ENCODE measurements at regions not wholly inside any gene's neighbourhood (a gene's known extent, or its start where the extent isn't known, plus 50 kb on each side); places are given as distances from the start of the nearest gene placed in this dataset.

DNA sequence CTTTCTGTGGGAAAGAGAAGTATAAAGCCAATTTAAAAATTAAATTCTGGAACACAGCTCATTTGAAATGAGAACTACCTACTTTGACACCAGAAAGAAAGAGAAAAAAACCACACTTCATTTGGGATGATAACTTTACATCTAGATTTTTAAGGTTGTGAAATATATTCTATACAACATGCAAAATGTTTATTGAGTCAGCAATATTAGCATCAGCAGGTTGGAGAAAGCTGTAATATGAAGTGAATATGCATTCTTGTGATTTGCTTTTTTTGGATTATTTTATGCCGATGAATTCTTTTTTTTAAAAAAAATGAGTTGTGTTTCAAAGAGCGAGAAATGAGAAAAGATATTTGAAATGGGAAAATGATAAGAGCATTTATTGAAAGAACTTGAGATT is 307.0 kb upstream of the DPPA4 start:
- ChIA-PET CTCF (no interaction called here), POLR2A (no interaction called here)
- no CpG with 5 or more reads among the region's 2 CpGs for WGBS (ENCODE audit: insufficient coverage)
- no peaks in the 10 kb centered on the region for H3K36me3 ChIP-seq (ENCODE audit: control insufficient read depth in 2 of 2, extremely low read depth in 1 of 2, insufficient read depth in 1 of 2, low read length in 1 of 2)
- H3K27me3 ChIP-seq (replicated peaks in 1 of 2; ENCODE audit: control insufficient read depth in 2 of 2, extremely low read depth in 1 of 2, insufficient read depth in 2 of 2, low read length in 1 of 2), result peaks cover 0 to 4% of the 10 kb centered on the region in 2 experiments
- DNase-seq (no peak), ATAC-seq (replicated peaks in 1 of 4) (no peak)
- no peaks in the 10 kb centered on the region for H3K4me1 Mint-ChIP-seq
- peaks cover 3% of the 10 kb centered on the region for H3K36me3 Mint-ChIP-seq
- H3K4me3 ChIP-seq (ENCODE audit: control insufficient read depth in 1 of 2, extremely low read depth in 1 of 2, low read length in 1 of 2), result no peak overlapping the region
- H3K27ac Mint-ChIP-seq, result no peak overlapping the region
- no peak overlapping the region for H3K4me3 Mint-ChIP-seq
- no peak overlapping the region for H3K27ac ChIP-seq (ENCODE audit: low read length)
- no peaks in the 10 kb centered on the region for H3K9me3 ChIP-seq
- no peaks in the 10 kb centered on the region for H3K4me1 ChIP-seq (ENCODE audit: control insufficient read depth in 1 of 2, extremely low read depth in 1 of 2, insufficient read depth in 2 of 2, low read length in 2 of 2)
- H3K9me3 Mint-ChIP-seq, result peaks cover 0 to 4% (median 0%) of the 10 kb centered on the region in 3 donors
- peaks cover 2 to 3% of the 10 kb centered on the region in 2 donors for H3K27me3 Mint-ChIP-seq

DNA sequence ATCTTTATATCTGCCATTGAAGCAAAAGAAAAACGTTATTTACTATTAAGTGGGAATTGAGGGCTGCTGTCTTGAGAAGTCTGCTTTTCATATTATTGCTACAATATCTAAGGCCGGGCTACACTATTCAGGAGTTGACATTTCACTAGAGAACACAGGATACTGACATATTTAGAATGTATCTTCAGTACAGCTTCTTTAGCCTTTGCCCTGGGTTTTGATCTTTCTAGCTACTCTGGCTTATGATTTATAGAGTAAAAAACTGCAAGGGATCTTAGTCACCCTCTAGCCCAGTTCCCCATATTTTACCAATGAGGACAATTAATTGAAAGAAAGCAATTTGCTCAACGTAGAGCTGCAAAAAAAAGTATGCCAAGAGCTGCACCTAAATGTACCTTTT is 307.4 kb upstream of the DPPA4 start:
- Histone ChIP-seq H3K9me3 (no peaks in the 10 kb centered on the region), H3K4me3 (ENCODE audit: control insufficient read depth in 1 of 2, extremely low read depth in 1 of 2, low read length in 1 of 2) (no peak overlapping the region), H3K27ac (ENCODE audit: low read length) (no peak overlapping the region), H3K36me3 (ENCODE audit: control insufficient read depth in 2 of 2, extremely low read depth in 1 of 2, insufficient read depth in 1 of 2, low read length in 1 of 2) (no peaks in the 10 kb centered on the region), H3K27me3 (replicated peaks in 1 of 2; ENCODE audit: control insufficient read depth in 2 of 2, extremely low read depth in 1 of 2, insufficient read depth in 2 of 2, low read length in 1 of 2) (peaks cover 0 to 4% of the 10 kb centered on the region in 2 experiments), H3K4me1 (ENCODE audit: control insufficient read depth in 1 of 2, extremely low read depth in 1 of 2, insufficient read depth in 2 of 2, low read length in 2 of 2) (no peaks in the 10 kb centered on the region)
- peaks cover 3% of the 10 kb centered on the region for H3K36me3 Mint-ChIP-seq
- DNase-seq (no peak), ATAC-seq (replicated peaks in 1 of 4) (no peak)
- H3K4me1 Mint-ChIP-seq, result no peaks in the 10 kb centered on the region
- no peak overlapping the region for H3K27ac Mint-ChIP-seq
- ChIA-PET CTCF (no interaction called here), POLR2A (no interaction called here)
- H3K27me3 Mint-ChIP-seq, result peaks cover 2 to 3% of the 10 kb centered on the region in 2 donors
- no CpG with 5 or more reads among the region's 3 CpGs for WGBS (ENCODE audit: insufficient coverage)
- H3K4me3 Mint-ChIP-seq, result no peak overlapping the region
- peaks cover 0 to 4% (median 0%) of the 10 kb centered on the region in 3 donors for H3K9me3 Mint-ChIP-seq

GRCh38 chr3:109648027-109648426 is 310.7 kb upstream of the DPPA4 start:
- no peaks in the 10 kb centered on the region for H3K4me1 ChIP-seq (ENCODE audit: control insufficient read depth in 1 of 2, extremely low read depth in 1 of 2, insufficient read depth in 2 of 2, low read length in 2 of 2)
- H3K36me3 Mint-ChIP-seq, result peaks cover 7% of the 10 kb centered on the region
- no peaks in the 10 kb centered on the region for H3K9me3 ChIP-seq
- 70% methylated on average over 2 of the region's 6 CpGs for WGBS (ENCODE audit: insufficient coverage)
- ATAC-seq (replicated peaks in 1 of 4) (no peak), DNase-seq (no peak)
- H3K27me3 ChIP-seq (replicated peaks in 1 of 2; ENCODE audit: control insufficient read depth in 2 of 2, extremely low read depth in 1 of 2, insufficient read depth in 2 of 2, low read length in 1 of 2), result peaks cover 0 to 4% of the 10 kb centered on the region in 2 experiments
- no peak overlapping the region for H3K4me3 Mint-ChIP-seq
- CTCF ChIA-PET, result no interaction called here
- no peaks in the 10 kb centered on the region for H3K27me3 Mint-ChIP-seq
- no peak overlapping the region for H3K27ac ChIP-seq (ENCODE audit: low read length)
- no peaks in the 10 kb centered on the region for H3K4me1 Mint-ChIP-seq
- POLR2A ChIA-PET, result no interaction called here
- peaks cover 2 to 10% (median 5%) of the 10 kb centered on the region in 3 donors for H3K9me3 Mint-ChIP-seq
- no peak overlapping the region for H3K27ac Mint-ChIP-seq
- H3K4me3 ChIP-seq (ENCODE audit: control insufficient read depth in 1 of 2, extremely low read depth in 1 of 2, low read length in 1 of 2), result no peak overlapping the region
- H3K36me3 ChIP-seq (ENCODE audit: control insufficient read depth in 2 of 2, extremely low read depth in 1 of 2, insufficient read depth in 1 of 2, low read length in 1 of 2), result no peaks in the 10 kb centered on the region

- no peak overlapping the region for H3K27ac ChIP-seq (ENCODE audit: low read length)
- DNase-seq (no peak), ATAC-seq (replicated peaks in 1 of 4) (no peak)
- no peaks in the 10 kb centered on the region for H3K9me3 ChIP-seq
- peaks cover 0 to 5% (median 1%) of the 10 kb centered on the region in 3 donors for H3K9me3 Mint-ChIP-seq
- no peak overlapping the region for H3K27ac Mint-ChIP-seq
- no peak overlapping the region for H3K4me3 ChIP-seq (ENCODE audit: control insufficient read depth in 1 of 2, extremely low read depth in 1 of 2, low read length in 1 of 2)
- no peaks in the 10 kb centered on the region for H3K27me3 ChIP-seq (replicated peaks in 1 of 2; ENCODE audit: control insufficient read depth in 2 of 2, extremely low read depth in 1 of 2, insufficient read depth in 2 of 2, low read length in 1 of 2)
- H3K36me3 ChIP-seq (ENCODE audit: control insufficient read depth in 2 of 2, extremely low read depth in 1 of 2, insufficient read depth in 1 of 2, low read length in 1 of 2), result no peaks in the 10 kb centered on the region
- no peaks in the 10 kb centered on the region for H3K27me3 Mint-ChIP-seq
- H3K4me3 Mint-ChIP-seq, result no peak overlapping the region
- ChIA-PET CTCF (no interaction called here), POLR2A (no interaction called here)
- H3K4me1 Mint-ChIP-seq, result no peaks in the 10 kb centered on the region
- H3K4me1 ChIP-seq (ENCODE audit: control insufficient read depth in 1 of 2, extremely low read depth in 1 of 2, insufficient read depth in 2 of 2, low read length in 2 of 2), result no peaks in the 10 kb centered on the region
- peaks cover 6% of the 10 kb centered on the region for H3K36me3 Mint-ChIP-seq
Measured at GRCh38 chr3:109656225-109656624, 318.9 kb upstream of the DPPA4 start.

DNA sequence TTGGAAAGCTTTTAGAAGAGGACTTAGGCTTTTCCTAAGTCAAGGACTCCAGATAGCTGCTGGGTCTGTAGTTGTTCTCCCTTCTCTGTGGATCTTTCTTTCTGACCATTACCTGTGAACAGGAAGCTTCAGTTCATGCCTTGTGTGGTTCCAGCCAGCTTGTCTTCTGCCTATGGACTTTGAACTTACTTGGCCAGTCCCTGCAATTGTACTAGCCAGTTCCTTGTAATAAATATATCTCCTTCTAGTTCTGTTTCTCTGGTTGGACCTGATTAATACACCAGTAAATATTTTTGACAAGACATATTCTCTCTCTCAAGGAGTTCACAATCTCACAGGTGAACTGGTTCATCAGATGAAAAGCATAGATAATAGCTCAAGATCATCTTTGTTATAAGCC is 341.3 kb upstream of the DPPA4 start:
- no peak overlapping the region for H3K27ac ChIP-seq (ENCODE audit: low read length)
- ChIA-PET POLR2A (no interaction called here), CTCF (no interaction called here)
- Mint-ChIP-seq H3K36me3 (peaks cover 1% of the 10 kb centered on the region), H3K4me3 (no peak overlapping the region), H3K27ac (no peak overlapping the region), H3K27me3 (no peaks in the 10 kb centered on the region), H3K4me1 (no peaks in the 10 kb centered on the region), H3K9me3 (no peaks in the 10 kb centered on the region)
- no peak overlapping the region for H3K4me3 ChIP-seq (ENCODE audit: control insufficient read depth in 1 of 2, extremely low read depth in 1 of 2, low read length in 1 of 2)
- no peaks in the 10 kb centered on the region for H3K4me1 ChIP-seq (ENCODE audit: control insufficient read depth in 1 of 2, extremely low read depth in 1 of 2, insufficient read depth in 2 of 2, low read length in 2 of 2)
- ATAC-seq (replicated peaks in 1 of 4) (no peak), DNase-seq (no peak)
- no peaks in the 10 kb centered on the region for H3K27me3 ChIP-seq (replicated peaks in 1 of 2; ENCODE audit: control insufficient read depth in 2 of 2, extremely low read depth in 1 of 2, insufficient read depth in 2 of 2, low read length in 1 of 2)
- no peaks in the 10 kb centered on the region for H3K36me3 ChIP-seq (ENCODE audit: control insufficient read depth in 2 of 2, extremely low read depth in 1 of 2, insufficient read depth in 1 of 2, low read length in 1 of 2)
- no peaks in the 10 kb centered on the region for H3K9me3 ChIP-seq

DNA sequence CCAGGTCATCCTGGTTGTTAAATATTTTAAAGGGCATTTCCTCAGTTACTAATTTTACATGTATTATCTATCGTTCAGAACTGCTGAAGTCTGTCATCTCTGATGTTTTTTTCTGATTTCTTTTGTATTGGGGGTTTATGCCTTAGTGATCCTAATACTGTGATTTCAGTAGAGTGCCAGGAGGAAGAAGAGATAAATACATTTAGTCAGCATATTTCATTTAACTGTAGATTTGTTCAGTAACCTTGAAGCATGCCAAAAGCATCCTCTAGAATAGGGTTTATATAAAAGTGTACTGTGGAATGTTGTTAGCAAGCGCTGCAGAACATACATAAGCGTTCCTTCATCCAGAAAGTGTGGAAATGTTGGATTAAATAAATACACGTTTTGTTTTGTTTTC is 342.3 kb upstream of the DPPA4 start:
- Mint-ChIP-seq H3K9me3 (no peaks in the 10 kb centered on the region), H3K4me3 (no peak overlapping the region), H3K27ac (no peak overlapping the region), H3K4me1 (no peaks in the 10 kb centered on the region), H3K27me3 (no peaks in the 10 kb centered on the region), H3K36me3 (peaks cover 7% of the 10 kb centered on the region)
- ATAC-seq (replicated peaks in 1 of 4) (no peak), DNase-seq (no peak)
- Histone ChIP-seq H3K27me3 (replicated peaks in 1 of 2; ENCODE audit: control insufficient read depth in 2 of 2, extremely low read depth in 1 of 2, insufficient read depth in 2 of 2, low read length in 1 of 2) (no peaks in the 10 kb centered on the region), H3K4me3 (ENCODE audit: control insufficient read depth in 1 of 2, extremely low read depth in 1 of 2, low read length in 1 of 2) (no peak overlapping the region), H3K4me1 (ENCODE audit: control insufficient read depth in 1 of 2, extremely low read depth in 1 of 2, insufficient read depth in 2 of 2, low read length in 2 of 2) (no peaks in the 10 kb centered on the region), H3K36me3 (ENCODE audit: control insufficient read depth in 2 of 2, extremely low read depth in 1 of 2, insufficient read depth in 1 of 2, low read length in 1 of 2) (no peaks in the 10 kb centered on the region), H3K27ac (ENCODE audit: low read length) (no peak overlapping the region), H3K9me3 (no peaks in the 10 kb centered on the region)
- ChIA-PET POLR2A (no interaction called here), CTCF (no interaction called here)
- WGBS (ENCODE audit: insufficient coverage), result 40% methylated on average over 1 of the region's 4 CpGs

- Histone ChIP-seq H3K27me3 (replicated peaks in 1 of 2; ENCODE audit: control insufficient read depth in 2 of 2, extremely low read depth in 1 of 2, insufficient read depth in 2 of 2, low read length in 1 of 2) (no peaks in the 10 kb centered on the region), H3K4me1 (ENCODE audit: control insufficient read depth in 1 of 2, extremely low read depth in 1 of 2, insufficient read depth in 2 of 2, low read length in 2 of 2) (no peaks in the 10 kb centered on the region), H3K27ac (ENCODE audit: low read length) (no peak overlapping the region), H3K4me3 (ENCODE audit: control insufficient read depth in 1 of 2, extremely low read depth in 1 of 2, low read length in 1 of 2) (no peak overlapping the region), H3K36me3 (ENCODE audit: control insufficient read depth in 2 of 2, extremely low read depth in 1 of 2, insufficient read depth in 1 of 2, low read length in 1 of 2) (no peaks in the 10 kb centered on the region), H3K9me3 (no peaks in the 10 kb centered on the region)
- POLR2A ChIA-PET, result no interaction called here
- Mint-ChIP-seq H3K9me3 (no peaks in the 10 kb centered on the region), H3K4me3 (no peak overlapping the region), H3K27me3 (no peaks in the 10 kb centered on the region), H3K36me3 (peaks cover 7% of the 10 kb centered on the region), H3K27ac (no peak overlapping the region), H3K4me1 (no peaks in the 10 kb centered on the region)
- ATAC-seq (replicated peaks in 1 of 4) (no peak), DNase-seq (no peak)
- CTCF ChIA-PET, result no interaction called here
Measured at GRCh38 chr3:109683746-109684145, 346.4 kb upstream of the DPPA4 start.
